NCI-H2171 (cell line): ENCODE measurements at regions not wholly inside any gene's neighbourhood (a gene's known extent, or its start where the extent isn't known, plus 50 kb on each side); places are given as distances from the start of the nearest gene placed in this dataset.
"Not testable (repeated sequence)": the region's sequence is repeated elsewhere in the genome, so short reads cannot be mapped to it uniquely, and the experiment has no call there.

Experiments
- DNase-seq: peaks from one replicate; lab custom pipeline; 2025; lab: John Stamatoyannopoulos, UW

DNA sequence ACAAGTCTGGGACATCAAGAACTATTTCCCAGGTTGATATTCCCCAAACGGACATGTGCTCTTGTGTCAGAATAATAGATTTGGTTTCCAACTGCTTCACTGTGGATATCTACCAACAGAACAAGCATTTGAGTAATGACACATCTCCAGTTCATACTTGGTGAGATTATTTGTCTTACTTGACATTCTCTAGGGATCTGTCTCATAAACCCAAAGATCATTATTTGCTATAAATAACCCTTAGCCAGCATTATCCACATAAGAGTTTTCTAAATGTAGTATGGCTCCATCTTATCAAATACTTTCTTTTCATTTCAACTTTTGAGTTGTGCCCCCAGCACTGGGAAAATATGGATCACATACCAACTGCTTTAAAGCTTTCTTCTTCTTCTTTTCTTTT is 1063.9 kb upstream of the CDH18 start:
- no peak for DNase-seq

DNA sequence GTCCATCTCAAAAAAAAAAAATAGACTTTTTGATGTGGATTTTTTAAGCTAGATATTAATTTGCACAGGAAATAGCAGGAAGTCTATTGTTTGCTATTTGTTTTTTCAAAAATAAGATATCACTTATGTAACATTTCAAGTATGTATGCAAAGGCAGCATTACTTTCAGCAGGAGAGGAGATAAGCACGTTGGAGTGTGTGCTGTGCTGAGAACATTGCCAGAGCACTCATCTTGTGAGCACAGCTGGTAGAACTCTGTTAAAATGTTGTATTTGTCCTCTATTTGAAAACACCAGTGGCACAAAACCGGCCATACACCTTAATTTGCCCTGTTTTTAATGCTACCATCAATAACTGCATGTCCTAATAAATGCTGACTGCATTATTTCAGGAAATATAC is 1061.9 kb upstream of the CDH18 start:
- DNase-seq: no peak

DNA sequence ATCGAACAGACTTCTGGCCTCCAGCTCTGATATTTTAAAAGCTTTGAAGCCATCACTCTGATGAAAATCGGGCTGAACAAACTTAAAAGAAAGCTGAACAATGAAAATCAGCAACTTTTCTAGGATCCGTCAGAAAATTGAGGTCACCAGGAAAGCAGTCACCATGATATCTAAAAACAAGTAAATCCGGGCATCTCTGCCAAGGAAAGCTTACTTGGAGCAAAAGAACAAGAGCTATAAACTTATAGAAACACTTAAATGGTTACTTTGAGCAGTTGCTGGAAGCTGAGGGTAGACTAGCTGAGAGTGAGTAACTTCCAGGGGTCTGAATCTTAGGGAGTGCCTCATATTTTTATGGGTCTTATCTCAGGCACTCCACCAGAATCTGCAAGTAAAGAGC is 1043.0 kb upstream of the CDH18 start:
- no peak for DNase-seq

DNA sequence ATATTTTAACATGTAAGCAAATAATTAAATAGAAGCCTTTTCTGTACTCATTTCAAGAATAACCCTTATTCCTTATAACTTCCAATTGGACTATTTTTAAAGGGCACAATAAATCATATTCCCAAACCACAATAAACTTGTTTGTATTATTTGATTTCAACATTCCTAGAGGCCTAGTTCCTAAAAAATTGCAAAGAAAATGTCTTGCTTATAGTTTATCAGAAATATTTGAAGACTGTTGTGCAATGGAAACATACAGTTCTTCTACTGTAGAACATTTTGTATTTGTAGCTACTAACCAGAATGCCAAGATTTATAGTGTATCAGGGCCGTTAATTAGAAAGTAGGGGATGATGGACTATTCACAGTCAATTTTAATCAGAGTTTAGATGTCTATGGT is 1037.0 kb upstream of the CDH18 start:
- no peak for DNase-seq

DNA sequence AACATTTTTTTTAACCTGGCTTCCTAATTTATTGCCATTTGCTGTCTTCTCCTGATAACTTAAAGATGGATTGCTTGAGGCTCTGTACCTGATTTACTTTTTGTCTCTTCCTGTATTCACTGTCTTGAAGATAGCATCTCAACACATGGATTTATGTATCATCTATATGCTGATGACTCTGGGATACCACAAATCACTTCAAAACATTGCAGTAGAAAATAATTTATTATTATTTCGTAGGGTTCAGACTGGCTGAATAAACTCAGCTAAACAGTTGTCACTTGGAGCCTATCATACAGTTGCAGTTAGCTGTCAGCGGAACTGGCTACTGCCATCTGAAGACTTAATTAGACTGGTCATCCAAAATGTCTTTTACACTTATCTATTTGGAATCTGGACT is 1025.2 kb upstream of the CDH18 start:
- no peak for DNase-seq

DNA sequence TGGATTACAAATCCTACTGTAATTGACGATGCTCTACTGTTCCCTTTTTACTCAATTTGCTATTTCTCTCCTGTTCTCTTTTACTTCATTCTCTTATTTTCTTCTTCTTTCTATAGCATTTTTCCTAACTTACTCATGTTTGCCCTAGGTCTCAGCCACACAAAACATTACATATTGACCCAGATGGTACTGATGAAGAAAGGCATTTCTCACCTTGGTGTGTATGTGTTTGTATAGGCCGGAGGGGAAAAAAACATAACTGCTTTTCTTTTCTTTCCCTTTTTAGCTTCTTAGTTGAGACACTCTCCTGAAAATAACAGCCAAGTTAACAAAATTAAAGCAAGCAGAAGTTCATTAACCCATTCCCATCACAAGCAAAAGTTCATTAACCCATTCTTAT is 1019.8 kb upstream of the CDH18 start:
- DNase-seq: no peak

DNA sequence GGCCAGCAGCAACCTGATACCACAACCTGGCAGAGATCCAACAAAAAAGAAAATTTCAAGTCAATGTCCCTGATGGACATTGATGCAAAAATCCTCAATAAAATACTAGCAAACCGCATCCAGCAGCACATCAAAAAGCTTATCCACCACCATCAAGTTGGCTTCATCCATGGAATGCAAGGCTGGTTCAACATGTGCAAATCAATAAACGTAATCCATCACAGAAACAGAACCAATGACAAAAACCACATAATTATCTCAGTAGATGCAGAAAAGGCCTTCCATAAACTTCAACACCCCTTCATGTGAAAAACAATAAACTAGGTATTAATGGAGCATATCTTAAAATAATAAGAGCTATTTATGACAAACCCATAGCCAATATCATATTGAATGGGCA is 1000.9 kb upstream of the CDH18 start:
- not testable (repeated sequence) for DNase-seq

DNA sequence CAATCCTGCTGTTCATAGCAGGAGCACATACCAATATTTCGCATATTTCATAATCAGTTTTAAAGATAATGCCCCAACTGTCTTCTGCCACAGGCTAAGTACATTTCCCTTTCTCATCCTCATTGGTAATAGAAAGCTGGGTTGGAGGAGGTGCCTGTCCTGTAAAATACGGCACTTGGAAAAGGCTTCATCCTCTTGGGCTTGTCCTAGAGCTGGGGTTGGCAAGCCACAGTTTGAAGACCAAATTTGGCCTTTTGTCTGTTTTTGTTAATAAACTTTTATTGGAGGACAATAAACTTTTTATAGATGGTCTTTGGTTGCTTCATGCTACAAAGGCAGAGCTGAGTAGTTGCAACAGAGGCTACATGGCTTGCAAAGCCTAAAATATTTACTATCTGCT is 997.8 kb upstream of the CDH18 start:
- no peak for DNase-seq

DNA sequence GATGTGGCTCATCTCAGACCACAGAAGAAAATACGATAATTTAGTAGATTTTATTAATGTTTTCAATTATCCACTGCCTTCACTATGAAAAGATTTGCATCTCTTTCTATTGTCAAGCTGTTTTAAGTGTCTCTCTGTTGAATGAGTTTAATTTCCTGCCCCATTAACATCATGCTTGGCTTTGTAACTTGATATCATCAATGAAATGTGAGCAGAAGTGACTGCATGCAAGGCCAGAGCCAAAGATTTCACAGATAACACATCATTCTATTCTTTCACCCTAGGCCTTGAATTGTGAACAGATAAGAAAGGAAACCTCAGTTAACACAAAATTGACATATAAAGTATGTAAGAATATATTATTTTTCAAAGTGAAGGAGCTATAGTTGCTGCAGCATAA is 986.4 kb upstream of the CDH18 start:
- peak; percentile 89 for DNase-seq

DNA sequence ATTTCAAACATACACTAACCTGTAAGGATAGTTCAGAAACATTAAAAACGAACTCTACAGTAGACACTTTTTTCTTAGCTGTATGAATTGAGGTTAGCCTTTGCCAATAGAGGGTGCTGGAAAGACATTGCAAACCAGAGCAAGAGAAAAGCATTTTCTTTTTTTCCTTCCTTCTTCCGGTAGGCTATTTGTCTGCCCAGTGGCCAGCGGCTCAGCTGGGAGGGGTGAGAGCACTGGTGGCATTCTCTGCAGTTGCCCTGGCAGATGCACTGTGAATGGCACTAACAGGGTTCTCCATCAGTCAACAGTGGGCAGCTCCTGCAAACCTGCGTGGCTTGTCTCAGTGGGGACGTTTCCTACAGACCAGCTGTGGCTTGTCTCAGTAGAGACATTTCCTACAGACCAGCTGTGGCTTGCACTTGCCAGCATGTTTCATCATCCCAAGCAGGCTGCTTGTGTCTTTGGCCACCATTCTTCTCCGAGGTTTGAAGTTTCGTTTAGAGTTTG is 984.5 kb upstream of the CDH18 start:
- peak; percentile 20 for DNase-seq

DNA sequence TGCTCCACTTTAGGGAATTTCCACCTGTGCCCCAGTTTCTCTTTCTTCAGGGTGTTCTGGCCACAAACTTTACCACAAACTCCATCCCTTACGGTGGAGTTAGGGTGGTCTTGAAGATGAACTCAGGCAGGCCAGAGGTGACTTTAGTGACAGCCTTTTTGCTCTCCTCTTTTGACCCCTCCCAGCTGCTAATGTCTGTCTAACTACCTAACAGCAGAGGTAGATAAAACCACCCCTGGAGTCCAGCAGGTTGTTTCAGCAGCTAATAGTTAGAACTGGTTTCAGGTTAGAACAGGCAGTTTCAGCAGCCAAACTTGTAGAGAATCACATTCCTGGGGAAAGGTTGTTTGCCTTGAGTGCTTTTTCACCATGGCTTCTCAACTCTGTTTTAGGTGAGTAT is 971.3 kb upstream of the CDH18 start:
- DNase-seq: no peak

DNA sequence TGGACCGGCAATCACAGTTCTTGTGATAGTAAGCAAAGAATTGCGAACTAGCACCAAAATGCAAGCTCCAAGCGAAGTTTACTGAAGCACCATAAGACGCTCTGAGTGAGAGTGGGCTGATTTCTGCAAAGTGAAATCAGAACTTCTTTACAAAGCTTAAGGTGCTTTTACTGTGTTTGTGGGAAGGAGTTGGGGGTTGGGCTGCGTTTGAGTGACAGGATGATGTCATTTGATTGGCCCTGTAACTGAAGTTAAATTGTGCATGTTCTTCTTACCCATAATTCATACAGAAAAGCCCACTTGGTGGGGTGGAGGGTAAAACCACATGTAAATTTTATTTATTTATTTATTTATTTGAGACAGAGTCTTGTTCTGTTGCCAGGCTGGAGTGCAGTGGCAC is 970.6 kb upstream of the CDH18 start:
- DNase-seq: no peak

DNA sequence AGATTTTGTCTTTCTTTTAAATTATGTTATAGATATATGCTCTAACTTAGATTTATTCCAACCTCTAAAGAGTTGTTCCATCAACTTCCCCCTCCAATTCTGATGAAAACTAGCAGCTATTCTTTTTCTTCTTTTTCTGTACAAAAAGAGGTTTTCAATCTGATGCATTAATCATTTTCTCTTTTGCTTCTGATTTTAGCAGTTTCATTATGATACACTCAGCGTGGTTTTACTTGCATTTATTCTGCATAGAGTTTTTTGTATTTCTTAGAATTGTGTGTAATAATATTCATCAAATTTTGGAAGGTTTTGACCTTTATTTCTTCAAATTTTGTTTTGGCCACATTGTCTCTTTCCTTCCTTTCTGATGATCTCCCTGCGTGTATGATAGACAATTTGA is 968.1 kb upstream of the CDH18 start:
- DNase-seq: no peak

DNA sequence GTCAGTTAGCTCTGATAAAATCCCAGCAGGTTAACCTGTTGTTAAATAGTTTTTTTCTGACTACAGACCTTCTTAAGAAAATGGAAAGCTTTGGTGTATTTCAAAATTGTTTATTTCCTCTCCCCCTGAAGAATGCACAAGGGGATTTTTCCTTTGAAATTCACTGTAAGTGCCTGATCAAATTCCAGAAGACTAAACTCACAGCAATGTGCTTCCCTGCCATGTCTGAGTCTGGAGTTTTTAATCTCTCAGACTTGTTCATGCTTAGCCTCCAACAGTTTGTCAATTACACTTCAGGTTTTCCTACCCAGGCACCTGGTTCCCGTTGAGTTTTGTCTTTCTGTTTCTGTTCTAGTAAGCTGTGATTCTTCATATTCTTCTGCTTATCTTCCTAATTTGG is 961.6 kb upstream of the CDH18 start:
- no peak for DNase-seq

DNA sequence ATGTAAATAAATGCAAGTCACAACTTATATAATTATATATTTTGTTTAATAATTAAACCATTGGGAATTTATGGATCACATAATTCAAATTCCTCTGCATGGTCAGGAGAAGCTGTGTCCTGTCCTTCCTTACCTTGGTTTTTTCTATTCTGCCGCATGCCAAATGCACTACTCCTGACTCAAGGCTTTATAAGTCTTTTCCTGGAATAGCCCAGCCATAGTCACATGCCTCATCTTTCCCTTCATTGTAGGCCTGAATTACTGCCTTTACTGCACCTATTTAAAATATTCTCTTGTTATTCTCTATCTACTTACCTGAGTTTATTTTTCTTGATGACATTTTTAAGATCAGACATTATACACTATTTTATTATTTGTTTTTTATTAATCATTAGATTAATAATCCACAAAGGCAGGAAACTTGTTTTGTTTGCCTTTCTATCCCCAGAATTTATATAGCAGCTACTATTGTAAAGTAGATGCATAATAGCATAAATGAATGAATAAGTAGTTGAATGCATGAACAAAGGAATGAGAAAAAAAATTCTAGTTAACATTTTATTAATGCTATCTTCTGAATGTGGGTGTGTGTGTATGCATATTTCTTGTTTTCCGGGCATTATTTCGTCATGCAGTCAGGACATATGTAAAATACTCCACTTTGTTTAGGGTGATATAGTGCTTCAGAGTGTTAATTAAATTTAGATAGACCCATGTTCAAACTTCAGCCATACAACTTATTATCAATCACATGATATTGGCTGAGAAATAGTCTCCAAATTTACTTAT is 955.4 kb upstream of the CDH18 start:
- not testable (repeated sequence) for DNase-seq

DNA sequence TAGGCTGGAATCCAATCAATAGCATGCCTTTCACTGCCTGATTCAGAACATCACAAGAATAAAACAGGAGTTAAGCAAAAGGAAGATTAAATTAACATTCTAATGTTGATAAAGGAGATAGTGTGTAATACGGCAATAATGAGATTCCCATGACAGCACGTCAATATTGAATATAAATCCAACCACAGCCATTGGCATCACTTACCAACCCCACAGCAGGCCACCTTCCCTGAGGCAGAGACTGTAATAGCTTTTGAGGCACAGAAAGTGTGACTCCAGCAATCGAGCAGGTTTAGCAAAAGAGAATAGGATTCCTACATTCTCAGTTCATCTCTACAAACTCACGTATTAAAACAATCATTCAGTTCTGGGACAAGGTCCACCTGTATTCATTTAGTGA is 954.6 kb upstream of the CDH18 start:
- DNase-seq: not testable (repeated sequence)

DNA sequence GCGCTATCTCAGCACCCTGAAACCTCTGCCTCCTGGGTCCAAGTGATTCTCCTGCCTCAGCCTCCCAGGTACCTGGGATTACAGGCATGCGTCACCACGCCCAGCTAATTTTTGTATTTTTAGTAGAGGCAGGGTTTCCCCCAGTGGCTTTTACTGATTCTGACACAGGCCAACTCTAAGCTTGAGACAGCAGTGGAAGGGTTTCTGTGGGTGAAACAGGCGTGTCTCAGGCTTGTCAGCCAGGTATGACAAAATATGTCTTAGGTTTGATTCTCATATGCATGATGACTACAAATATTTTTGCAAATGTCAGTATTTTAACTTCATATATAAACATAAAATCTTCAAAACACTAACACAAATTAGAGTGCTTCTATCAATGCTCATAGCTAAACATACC is 952.8 kb upstream of the CDH18 start:
- DNase-seq: not testable (repeated sequence)

DNA sequence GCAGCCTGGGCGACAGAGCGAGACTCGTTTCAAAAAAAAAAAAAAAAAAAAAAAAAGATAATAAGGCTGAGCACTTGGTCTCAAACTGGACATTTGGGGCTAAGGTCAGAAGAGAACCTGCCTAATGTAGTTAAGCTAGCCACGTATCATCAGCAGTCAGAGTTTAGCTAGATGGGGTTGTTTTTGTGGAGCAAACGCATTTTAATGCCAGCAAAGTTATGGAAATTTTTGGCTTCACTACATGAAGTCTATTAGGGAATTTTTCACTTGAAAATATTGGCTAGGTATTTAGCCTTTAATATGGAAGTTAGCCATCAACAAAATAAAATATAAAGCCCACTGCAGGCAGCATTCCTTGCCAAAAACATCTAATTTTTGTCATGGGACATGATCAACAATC is 902.9 kb upstream of the CDH18 start:
- DNase-seq: not testable (repeated sequence)

DNA sequence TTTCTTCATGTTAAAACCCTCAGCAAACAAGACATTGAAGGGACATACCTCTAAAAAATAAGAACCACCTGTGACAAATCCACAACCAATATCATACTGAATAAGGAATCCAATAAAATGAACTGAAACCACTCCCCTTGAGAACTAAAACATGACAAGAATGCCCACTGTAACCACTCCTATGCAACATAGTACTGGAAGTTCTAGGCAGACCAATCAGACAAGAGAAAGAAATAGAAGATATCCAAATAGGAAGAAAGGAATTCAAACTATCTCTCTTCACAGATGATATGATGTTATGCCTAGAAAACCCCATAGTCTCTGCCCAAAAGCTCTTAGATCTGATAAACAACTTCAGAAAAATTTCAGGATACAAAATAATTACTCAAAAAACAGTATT is 887.7 kb upstream of the CDH18 start:
- DNase-seq: not testable (repeated sequence)

DNA sequence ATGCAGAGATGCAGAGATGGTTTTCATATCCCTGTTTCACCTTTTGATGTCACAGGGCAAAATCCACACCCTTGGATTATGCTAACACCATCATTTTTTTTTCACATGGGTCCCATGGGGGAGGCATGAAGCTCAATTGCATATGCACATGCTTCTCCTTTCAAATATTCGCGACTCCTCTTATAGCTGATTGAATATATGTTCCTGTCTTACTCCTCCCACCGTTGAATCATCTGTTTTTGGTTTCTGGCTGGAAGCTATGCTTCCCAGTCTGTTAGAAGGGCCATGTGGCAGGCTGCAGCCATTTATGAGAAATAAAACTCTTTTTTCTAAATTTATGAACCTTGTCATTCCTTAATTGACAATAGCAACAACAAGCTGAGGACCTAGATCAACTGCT is 877.9 kb upstream of the CDH18 start:
- DNase-seq: peak; percentile 1

DNA sequence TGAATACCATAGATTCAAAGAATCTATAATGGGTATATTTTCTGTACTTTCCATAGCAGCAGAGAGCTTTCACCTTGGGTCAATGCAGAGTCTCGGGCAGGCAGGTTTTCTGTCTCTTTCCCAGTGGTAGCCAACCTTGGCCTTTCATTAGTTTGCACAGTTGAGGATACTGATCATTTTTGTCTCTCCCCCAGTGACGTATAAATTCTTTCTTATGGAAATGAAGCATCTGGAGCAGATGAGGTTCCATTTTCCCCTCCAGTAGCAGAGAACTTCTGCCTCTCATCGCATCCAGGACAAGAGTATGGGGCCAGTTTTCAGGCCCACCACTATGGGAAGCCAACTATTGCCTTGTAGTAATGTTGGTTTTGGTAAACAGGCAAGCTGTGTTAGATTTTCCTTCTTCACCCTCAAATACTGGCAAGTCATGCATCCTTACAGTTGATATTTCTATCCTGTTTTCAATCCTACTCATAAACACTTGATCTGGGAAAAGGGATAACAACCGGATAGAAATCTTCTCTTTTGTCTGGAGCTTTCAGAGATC is 845.2 kb upstream of the CDH18 start:
- no peak for DNase-seq

DNA sequence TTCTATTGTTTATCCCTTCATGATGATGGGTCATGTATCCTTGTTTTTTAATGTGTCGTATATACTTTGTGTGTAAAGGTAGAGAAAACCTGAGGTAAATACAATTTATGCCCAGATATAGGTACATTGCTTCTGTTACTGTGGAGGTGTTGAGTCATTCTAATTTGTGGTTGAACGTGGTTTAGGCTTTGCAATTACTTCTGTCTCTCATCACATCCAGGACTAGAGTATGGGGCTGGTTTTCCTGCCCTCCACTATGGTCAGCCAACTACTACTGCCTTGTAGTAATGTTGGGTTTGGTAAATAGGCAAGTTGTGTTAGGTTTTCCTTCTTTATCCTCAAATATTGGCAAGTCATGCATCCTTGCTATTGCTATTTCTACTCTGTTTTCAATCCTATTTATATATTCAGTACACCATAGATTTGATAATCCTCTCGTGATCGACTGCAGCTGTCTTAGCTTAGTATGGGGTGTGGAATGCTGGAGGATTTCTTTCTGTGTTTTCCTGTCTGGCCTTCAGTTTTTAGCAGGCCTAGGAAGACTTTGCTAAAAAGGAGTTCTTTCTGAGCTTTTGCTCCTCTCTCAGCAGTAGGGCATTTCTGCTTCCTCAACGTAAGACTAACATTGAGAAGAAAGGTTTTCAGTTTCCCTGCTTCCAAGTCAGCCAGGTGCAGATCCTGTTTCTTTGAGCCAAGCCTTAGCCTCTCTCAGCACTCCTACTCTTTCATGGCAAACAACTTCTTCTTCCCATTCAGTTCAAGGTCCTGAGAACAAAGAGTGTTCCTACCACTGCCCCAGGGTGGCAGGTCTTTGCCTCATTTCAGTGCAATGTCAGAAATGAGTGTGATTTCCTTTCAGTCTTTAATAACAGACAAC is 844.4 kb upstream of the CDH18 start:
- no peak for DNase-seq

DNA sequence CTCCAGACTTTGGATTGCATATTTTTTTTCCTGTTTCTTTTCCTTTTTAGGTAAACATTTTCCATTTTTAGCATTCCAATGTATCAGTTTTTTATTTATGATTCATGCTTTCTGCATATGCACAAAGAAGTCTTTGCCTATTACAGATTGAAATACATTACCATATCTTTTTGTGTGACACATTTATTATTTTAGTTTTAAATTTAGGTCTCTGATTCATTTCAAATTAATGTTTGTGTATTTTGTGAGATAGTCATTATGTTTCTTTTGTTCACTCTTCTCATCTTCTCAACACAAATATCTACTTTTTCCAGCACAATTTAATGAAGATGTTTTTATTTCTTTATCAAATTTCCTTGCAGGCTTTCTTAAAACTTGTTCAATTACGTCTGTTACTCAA is 838.0 kb upstream of the CDH18 start:
- not testable (repeated sequence) for DNase-seq
